AG09309 (cell line): ENCODE measurements at regions not wholly inside any gene's neighbourhood (a gene's known extent, or its start where the extent isn't known, plus 50 kb on each side); places are given as distances from the start of the nearest gene placed in this dataset.

Experiments used
- DNase-seq: peaks from one replicate; pipeline ENCODE4 v3.0.0-alpha.2; 2010; ENCODE audit warnings: low read depth
- H3K4me3 ChIP-seq: 2 replicates; pipeline ENCODE4 v1.5.1; 2011; ENCODE audit warnings: mild to moderate bottlenecking, low read depth, low read length, moderate library complexity; ENCODE audit not compliant: control insufficient read depth
- CTCF ChIP-seq: IDR thresholded peaks from 2 replicates; pipeline ENCODE4 v1.5.1; 2011; ENCODE audit warnings: mild to moderate bottlenecking, low read depth, low read length, inconsistent platforms; ENCODE audit not compliant: insufficient read depth, control insufficient read depth; ENCODE audit errors: missing control alignments

GRCh38 chr17:69763503-69763902 lies 311.5 kb upstream of the KCNJ16 start:
- no peak for TF ChIP-seq CTCF
- no peak for DNase-seq
- H3K4me3 ChIP-seq: no peak overlapping the region

GRCh38 chr17:69764146-69764545 lies 310.9 kb upstream of the KCNJ16 start:
- no peak for TF ChIP-seq CTCF
- H3K4me3 ChIP-seq: no peak overlapping the region
- no peak for DNase-seq

GRCh38 chr17:69769050-69769449 lies 306.0 kb upstream of the KCNJ16 start:
- no peak for DNase-seq
- no peak overlapping the region for H3K4me3 ChIP-seq
- no peak for TF ChIP-seq CTCF

- TF ChIP-seq CTCF: no peak
- no peak overlapping the region for H3K4me3 ChIP-seq
- no peak for DNase-seq
These were observed 301.9 kb upstream of the KCNJ16 start for GRCh38 chr17:69773081-69773480.

- TF ChIP-seq CTCF: no peak
- no peak overlapping the region for H3K4me3 ChIP-seq
- no peak for DNase-seq
These were observed 295.4 kb upstream of the KCNJ16 start for GRCh38 chr17:69779378-69780214.

GRCh38 chr17:69783865-69784264 lies 291.2 kb upstream of the KCNJ16 start:
- TF ChIP-seq CTCF: no peak
- no peak for DNase-seq
- no peak overlapping the region for H3K4me3 ChIP-seq

- no peak for TF ChIP-seq CTCF
- no peak overlapping the region for H3K4me3 ChIP-seq
- DNase-seq: no peak
These were observed 286.1 kb upstream of the KCNJ16 start for GRCh38 chr17:69788957-69789356.
